ENCODE measurements at regions not wholly inside any gene's neighbourhood (a gene's known extent, or its start where the extent isn't known, plus 50 kb on each side); places are given as distances from the start of the nearest gene placed in this dataset.
"Not testable (repeated sequence)": the region's sequence is repeated elsewhere in the genome, so short reads cannot be mapped to it uniquely, and the experiment has no call there.

GRCh38 chr4:187814737-187815465, 180.7 kb upstream of the ZFP42 start:
- DNase-seq (ENCODE audit: low spot score) = no peak
- intact Hi-C loops (cut with DNase I) = no loop called here

- intact Hi-C loops (cut with DNase I) = no loop called here
- no peak for DNase-seq (ENCODE audit: low spot score)
Observed at GRCh38 chr4:187826725-187827124, 168.8 kb upstream of the ZFP42 start.

DNA sequence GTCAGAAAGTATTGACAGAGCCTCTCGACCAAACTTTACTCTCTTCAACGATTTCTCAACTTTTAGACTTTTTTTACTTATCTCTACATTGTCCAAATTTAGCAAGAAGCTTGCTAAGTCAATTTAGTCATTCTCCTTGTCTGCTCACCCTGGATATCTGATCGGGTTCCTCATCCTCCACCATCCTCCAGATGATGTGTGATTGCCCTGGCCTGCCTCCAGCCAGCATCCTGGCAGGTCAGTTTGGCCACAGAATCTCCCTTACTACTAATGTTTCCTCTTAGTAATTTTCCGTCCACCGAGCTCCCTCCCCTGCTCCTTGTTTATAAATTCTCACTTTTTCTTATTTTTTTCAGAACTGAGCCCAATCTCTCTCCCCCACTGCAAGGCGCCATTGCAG, 167.9 kb upstream of the ZFP42 start:
- intact Hi-C loops (cut with DNase I) = no loop called here
- DNase-seq (ENCODE audit: low spot score) = no peak

DNA sequence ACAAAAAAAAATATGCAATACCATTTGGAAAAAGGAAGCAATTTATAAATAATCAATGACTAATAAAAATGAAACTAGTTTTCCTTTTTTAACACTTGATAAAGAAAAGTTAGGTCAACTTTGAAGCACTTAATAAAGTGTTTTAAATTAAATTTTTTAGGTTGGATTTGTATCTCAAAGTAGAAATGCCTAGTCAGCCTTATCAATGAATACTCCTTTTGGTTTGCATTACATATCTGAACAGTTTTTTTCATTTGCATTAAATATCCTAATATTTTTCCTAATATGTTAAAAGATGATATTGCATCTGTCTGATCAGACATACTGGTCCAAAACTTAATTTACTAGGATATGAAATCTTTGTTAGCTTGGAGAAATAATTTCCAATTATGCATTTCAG, 155.8 kb upstream of the ZFP42 start:
- intact Hi-C loops (cut with DNase I) = no loop called here
- DNase-seq (ENCODE audit: low spot score) = no peak

GRCh38 chr4:187840814-187841213, 154.8 kb upstream of the ZFP42 start:
- intact Hi-C loops (cut with DNase I) = no loop called here

GRCh38 chr4:187849556-187850225, 145.9 kb upstream of the ZFP42 start:
- DNase-seq (ENCODE audit: low spot score) = no peak
- intact Hi-C loops (cut with DNase I) = no loop called here

More at GRCh38 chr4:187840814-187841213, 154.8 kb upstream of the ZFP42 start:
- no peak for DNase-seq (ENCODE audit: low spot score)

DNA sequence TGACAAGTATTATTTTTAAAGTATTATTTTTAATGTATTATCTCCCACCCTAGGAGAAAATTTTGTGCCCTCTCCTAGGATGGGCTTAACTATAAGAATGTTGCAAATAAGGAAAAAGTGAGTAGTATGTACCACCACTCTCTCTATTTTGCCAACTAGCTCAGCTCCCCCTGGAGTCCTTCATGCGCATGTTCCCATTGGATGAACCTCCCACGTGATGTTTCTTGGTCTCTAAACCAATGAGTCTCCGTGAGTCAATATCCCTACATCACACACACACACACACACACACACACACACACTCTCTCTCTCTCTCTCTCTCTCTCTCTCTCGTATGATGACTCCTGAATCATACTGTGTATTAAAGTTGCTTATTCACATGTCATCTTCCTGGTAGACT, 129.7 kb upstream of the ZFP42 start:
- intact Hi-C loops (cut with DNase I) = no loop called here
- DNase-seq (ENCODE audit: low spot score) = no peak

DNA sequence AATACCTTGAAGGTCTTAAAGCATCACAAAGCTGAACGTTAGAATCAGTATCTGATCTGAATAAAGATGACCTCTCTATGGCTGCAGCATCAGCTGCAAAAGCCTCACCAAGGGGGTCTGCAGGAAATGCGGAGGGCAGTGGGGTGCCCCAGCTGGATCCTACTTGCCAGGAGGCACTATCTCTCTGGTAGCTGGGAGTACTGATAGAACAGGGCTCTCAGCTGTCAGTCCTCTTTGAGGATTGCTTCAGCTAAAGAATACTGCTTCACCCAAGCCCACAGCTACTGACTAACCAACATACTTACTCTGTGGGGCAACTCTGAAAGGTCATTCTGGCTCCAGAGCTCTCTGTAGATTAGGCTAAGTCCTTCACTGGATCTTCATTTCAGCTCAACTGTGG, 112.5 kb upstream of the ZFP42 start:
- no peak for DNase-seq (ENCODE audit: low spot score)
- intact Hi-C loops (cut with DNase I) = no loop called here

DNA sequence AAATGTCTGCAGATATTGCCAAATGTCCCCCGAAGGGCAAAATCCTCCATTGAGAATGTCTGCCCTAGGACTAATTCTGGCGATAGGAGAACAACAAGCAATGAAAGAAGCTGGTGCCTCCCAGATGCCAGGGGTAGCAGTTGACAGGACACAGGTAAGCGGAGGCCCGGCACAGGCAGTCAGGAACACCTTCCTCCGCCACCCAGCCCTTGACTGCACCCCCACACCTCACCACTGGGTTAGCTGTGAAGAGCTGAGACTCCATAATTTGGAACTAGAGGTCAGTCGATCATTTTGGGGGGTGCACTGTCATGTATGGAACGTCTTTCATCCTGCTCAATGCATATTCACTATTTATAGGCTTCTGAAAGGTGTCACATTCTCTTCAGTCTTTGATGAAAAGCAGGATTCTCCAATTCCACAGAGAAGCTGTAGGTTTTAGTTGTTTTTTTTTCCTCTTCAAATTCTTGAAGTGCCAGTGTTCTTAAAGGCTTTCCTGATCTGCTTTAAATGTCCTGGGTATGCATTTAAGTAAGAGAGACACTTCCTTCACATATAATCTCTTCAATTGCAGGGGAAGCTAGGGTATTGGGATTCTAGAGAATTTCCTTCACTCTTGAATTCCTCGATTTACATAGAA, 111.6 kb upstream of the ZFP42 start:
- no peak for DNase-seq (ENCODE audit: low spot score)
- intact Hi-C loops (cut with DNase I) = no loop called here

- DNase-seq (ENCODE audit: low spot score) = no peak
- intact Hi-C loops (cut with DNase I) = no loop called here
Observed at GRCh38 chr4:187887906-187888305, 107.7 kb upstream of the ZFP42 start.

DNA sequence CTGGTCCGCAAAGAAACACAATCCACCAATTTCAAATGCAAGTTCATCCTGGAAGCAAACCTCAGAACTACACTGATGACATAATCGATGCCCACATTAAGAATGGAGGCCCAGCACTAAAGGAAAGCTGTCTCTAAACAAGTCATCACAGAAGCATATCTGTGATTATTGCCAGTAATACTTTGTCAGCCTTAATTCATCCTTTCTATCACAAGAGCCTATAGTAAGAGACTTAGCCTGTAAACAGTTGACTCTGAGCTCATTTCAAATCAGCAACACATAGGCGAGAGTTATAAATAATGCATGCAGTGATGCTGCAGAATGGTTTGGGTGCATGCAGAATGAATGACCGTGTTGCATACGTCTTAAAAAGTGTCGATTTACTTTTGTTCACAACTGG, 105.9 kb upstream of the ZFP42 start:
- intact Hi-C loops (cut with DNase I) = no loop called here

GRCh38 chr4:187893418-187893817, 102.2 kb upstream of the ZFP42 start:
- no peak for DNase-seq (ENCODE audit: low spot score)
- intact Hi-C loops (cut with DNase I) = no loop called here

More for the DNA sequence above, 105.9 kb upstream of the ZFP42 start:
- no peak for DNase-seq (ENCODE audit: low spot score)

GRCh38 chr4:187903106-187903505, 92.5 kb upstream of the ZFP42 start:
- no peak for DNase-seq (ENCODE audit: low spot score)
- intact Hi-C loops (cut with DNase I) = no loop called here

GRCh38 chr4:187903700-187904099, 91.9 kb upstream of the ZFP42 start:
- intact Hi-C loops (cut with DNase I) = no loop called here
- no peak for DNase-seq (ENCODE audit: low spot score)

- DNase-seq (ENCODE audit: low spot score) = no peak
- intact Hi-C loops (cut with DNase I) = no loop called here
Observed at GRCh38 chr4:187908079-187908561, 87.5 kb upstream of the ZFP42 start.

DNA sequence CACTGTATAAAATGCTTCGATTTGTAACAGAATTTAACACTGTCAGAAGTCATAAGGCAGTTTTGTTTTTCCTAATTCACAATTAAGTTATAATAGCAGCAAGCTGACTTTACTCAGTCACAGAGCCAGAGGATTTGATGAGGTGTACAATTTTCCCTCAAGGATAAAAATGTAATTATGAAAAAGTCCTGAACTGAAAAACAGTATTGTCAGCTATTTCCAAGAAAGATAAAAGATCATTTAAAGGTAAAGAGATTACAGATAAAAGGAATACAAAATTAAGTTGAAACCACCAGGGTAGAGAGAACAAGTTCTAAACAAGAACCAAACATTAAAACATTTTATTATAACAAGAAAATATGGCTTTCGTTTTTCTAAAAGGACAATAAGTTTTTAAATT, 86.8 kb upstream of the ZFP42 start:
- no peak for DNase-seq (ENCODE audit: low spot score)
- intact Hi-C loops (cut with DNase I) = no loop called here

DNA sequence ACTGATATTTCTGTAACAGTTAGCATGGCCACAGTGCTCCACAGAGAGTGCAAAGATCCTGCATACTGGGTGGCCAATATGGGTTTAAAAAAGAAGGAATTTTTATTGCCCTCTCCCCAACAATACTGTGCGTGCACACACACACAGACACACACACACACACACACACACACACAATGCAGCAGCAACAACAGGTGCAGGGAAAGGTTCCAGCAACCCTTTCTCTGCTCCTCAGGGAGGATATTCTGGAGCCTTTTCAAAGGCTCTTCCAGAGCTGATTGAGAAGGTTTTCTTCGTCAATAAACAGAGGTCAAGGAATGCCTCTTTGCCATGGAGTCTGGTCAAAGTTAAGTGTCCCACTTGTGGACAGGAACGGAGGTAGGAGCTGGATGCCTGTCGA, 84.8 kb upstream of the ZFP42 start:
- intact Hi-C loops (cut with DNase I) = no loop called here
- no peak for DNase-seq (ENCODE audit: low spot score)

GRCh38 chr4:187915406-187915805, 80.2 kb upstream of the ZFP42 start:
- intact Hi-C loops (cut with DNase I); DNase-seq (ENCODE audit: low spot score): not testable (repeated sequence)

GRCh38 chr4:187919966-187920365, 75.6 kb upstream of the ZFP42 start:
- no peak for DNase-seq (ENCODE audit: low spot score)
- intact Hi-C loops (cut with DNase I) = no loop called here

- intact Hi-C loops (cut with DNase I) = no loop called here
- DNase-seq (ENCODE audit: low spot score) = no peak
Observed at GRCh38 chr4:187921946-187922623, 73.5 kb upstream of the ZFP42 start.
